ENCODE measurements at regions not wholly inside any gene's neighbourhood (a gene's known extent, or its start where the extent isn't known, plus 50 kb on each side); places are given as distances from the start of the nearest gene placed in this dataset.

- TF ChIP-seq POLR2A (IDR thresholded peaks at IDR 0.05; ENCODE audit: low read length) (no peak), GATA1 (IDR thresholded peaks at IDR 0.05; ENCODE audit: low read depth, low read length) (no peak)
These were observed 103.6 kb upstream of the SSBP2 start for GRCh38 chr5:81854485-81854884.

Data from erythroblast (primary cell).